A549 (cell line): ENCODE measurements at regions not wholly inside any gene's neighbourhood (a gene's known extent, or its start where the extent isn't known, plus 50 kb on each side); places are given as distances from the start of the nearest gene placed in this dataset.

ENCODE experiments used
- ATAC-seq, 2 experiments: fragments of 200-7000 bp in 1 of 2; fragments of >200 bp in 1 of 2; cut with Nextera tagmentation in 1 of 2; cut with Tn5 transposase in 1 of 2; 3 replicates each; pipeline versions ENCODE4 v1.8.0 to v1.9.1; 2018 to 2020; ENCODE audit warnings: mild to moderate bottlenecking in 1 of 2, moderate library complexity in 1 of 2
- CTCF ChIA-PET: fragments of 300-600 bp; sonication (Branson Sonifier 250); formaldehyde crosslinking; extraction: SDS; loops from one replicate; lab custom pipeline; 2021; ENCODE audit warnings: antibody characterized with exemption, inconsistent platforms; lab: Yijun Ruan, JAX
- POLR2A ChIA-PET: fragments of 350-600 bp; formaldehyde crosslinking; extraction: SDS; loops from one replicate; lab custom pipeline; 2021; ENCODE audit warnings: antibody characterized with exemption, inconsistent platforms; lab: Yijun Ruan, JAX
- DNase-seq, 2 experiments: peaks; one replicate each; pipeline versions ENCODE4 v3.0.0 to v3.0.0-alpha.2; 2011 to 2016; ENCODE audit warnings: low read depth in 1 of 2, low spot score in 1 of 2
- FAIRE-seq: peaks from 2 replicates; lab custom pipeline; 2011; peaks lifted over from hg19 to GRCh38; lab: Jason Lieb, UNC
- H3K27ac ChIP-seq, 2 experiments: fragments of >200 bp; sonication (Bioruptor Twin); formaldehyde crosslinking; 3 replicates each; pipeline ENCODE4 v1.5.1; 2016 to 2017
- H3K4me1 ChIP-seq: fragments of >200 bp; sonication (Bioruptor Twin); formaldehyde crosslinking; 3 replicates; pipeline ENCODE4 v1.6.1; 2016
- H3K4me2 ChIP-seq: fragments of >200 bp; sonication (Bioruptor Twin); formaldehyde crosslinking; 3 replicates; pipeline ENCODE4 v1.6.1; 2016
- H3K4me3 ChIP-seq: fragments of >200 bp; sonication (Bioruptor Twin); formaldehyde crosslinking; 3 replicates; pipeline ENCODE4 v1.5.1; 2016
- H3K9me3 ChIP-seq: fragments of >200 bp; sonication (Bioruptor Twin); formaldehyde crosslinking; 3 replicates; pipeline ENCODE4 v1.6.1; 2016
- CBX8 ChIP-seq: fragments of 200-600 bp; sonication (generic); IDR thresholded peaks from 2 replicates; pipeline ENCODE4 v1.6.1; 2016
- CHD2 ChIP-seq: fragments of 150-350 bp; IDR thresholded peaks from 2 replicates; pipeline ENCODE4 v1.6.1; 2014; ENCODE audit warnings: low read length; ENCODE audit not compliant: partially characterized antibody
- CHD4 ChIP-seq: fragments of 200-600 bp; sonication (generic); IDR thresholded peaks from 2 replicates; pipeline ENCODE4 v1.6.1; 2016; ENCODE audit warnings: antibody characterized with exemption, mild to moderate bottlenecking, borderline replicate concordance
- EP300 ChIP-seq, 2 experiments: fragments of >200 bp; sonication (Bioruptor Twin); formaldehyde crosslinking; IDR thresholded peaks; 2 replicates in 1 of 2; 3 replicates in 1 of 2; pipeline ENCODE4 v1.6.1; 2016 to 2017
- FOSB ChIP-seq: fragments of 250-450 bp; sonication (Bioruptor Pico); IDR thresholded peaks from 2 replicates; pipeline ENCODE4 v1.5.0; 2020; ENCODE audit warnings: mild to moderate bottlenecking, moderate library complexity
- HOXA7 ChIP-seq: fragments of 250-450 bp; sonication (Bioruptor Pico); IDR thresholded peaks from 2 replicates; pipeline ENCODE4 v1.5.0; 2020; ENCODE audit warnings: mild to moderate bottlenecking, moderate library complexity
- JUNB ChIP-seq: fragments of >200 bp; sonication (Bioruptor Twin); formaldehyde crosslinking; IDR thresholded peaks from 2 replicates; pipeline ENCODE4 v1.6.1; 2016
- KDM5A ChIP-seq: fragments of 200-600 bp; sonication (generic); IDR thresholded peaks from 2 replicates; pipeline ENCODE4 v1.6.1; 2016; ENCODE audit warnings: antibody characterized with exemption, mild to moderate bottlenecking
- MAZ ChIP-seq: fragments of 150-350 bp; IDR thresholded peaks from 2 replicates; pipeline ENCODE4 v1.6.1; 2014; ENCODE audit warnings: antibody characterized with exemption, low read depth, low read length, borderline replicate concordance
- NFE2L2 ChIP-seq: fragments of 150-350 bp; conservative IDR thresholded peaks from 2 replicates; pipeline ENCODE4 v1.6.1; 2014; ENCODE audit warnings: low read length
- PHF8 ChIP-seq: fragments of 200-600 bp; sonication (generic); IDR thresholded peaks from 2 replicates; pipeline ENCODE4 v1.6.1; 2016; ENCODE audit warnings: low read depth, mild to moderate bottlenecking, antibody characterized with exemption, moderate library complexity, borderline replicate concordance
- RNF2 ChIP-seq: fragments of 200-600 bp; sonication (generic); IDR thresholded peaks from 2 replicates; pipeline ENCODE4 v1.6.1; 2016; ENCODE audit warnings: low read depth, mild to moderate bottlenecking, antibody characterized with exemption, moderate library complexity, borderline replicate concordance
- SREBF2 ChIP-seq: fragments of 450-650 bp; IDR thresholded peaks from 2 replicates; pipeline ENCODE4 v1.6.1; 2014; ENCODE audit warnings: mild to moderate bottlenecking, moderate library complexity
- ZNF302 ChIP-seq: fragments of 250-450 bp; sonication (Bioruptor Pico); IDR thresholded peaks from 2 replicates; pipeline ENCODE4 v1.9.0; 2021; ENCODE audit warnings: inconsistent platforms, mild to moderate bottlenecking, moderate library complexity
- ZSCAN20 ChIP-seq: fragments of 250-450 bp; sonication (Bioruptor Pico); IDR thresholded peaks from 2 replicates; pipeline ENCODE4 v1.8.0; 2022; ENCODE audit warnings: mild to moderate bottlenecking, moderate library complexity
- WGBS: methylation state at CpG from one replicate; pipeline ENCODE4 v1.1.6; 2017; ENCODE audit errors: missing lambda C conversion rate; 5-methylcytosine and 5-hydroxymethylcytosine counted together
- TF ChIP-seq, protein P1 (sequence below): fragments of 450-650 bp; IDR thresholded peaks from 2 replicates; pipeline ENCODE4 v1.6.1; 2014; ENCODE audit warnings: antibody characterized with exemption
- TF ChIP-seq, protein P2 (sequence below): fragments of >200 bp; sonication (Bioruptor Twin); formaldehyde crosslinking; IDR thresholded peaks from 2 replicates; pipeline ENCODE4 v1.6.1; 2016
- TF ChIP-seq, protein P3 (sequence below): IDR thresholded peaks from 2 replicates; pipeline ENCODE4 v1.6.1; 2012
- TF ChIP-seq, protein P4 (sequence below): fragments of 150-350 bp; IDR thresholded peaks from 2 replicates; pipeline ENCODE4 v1.6.1; 2014; ENCODE audit warnings: low read depth, mild to moderate bottlenecking, low read length
- TF ChIP-seq, protein P5 (sequence below): fragments of 200-600 bp; sonication (generic); IDR thresholded peaks from 2 replicates; pipeline ENCODE4 v1.6.1; 2016; ENCODE audit warnings: antibody characterized with exemption, mild to moderate bottlenecking, moderate library complexity

DNA sequence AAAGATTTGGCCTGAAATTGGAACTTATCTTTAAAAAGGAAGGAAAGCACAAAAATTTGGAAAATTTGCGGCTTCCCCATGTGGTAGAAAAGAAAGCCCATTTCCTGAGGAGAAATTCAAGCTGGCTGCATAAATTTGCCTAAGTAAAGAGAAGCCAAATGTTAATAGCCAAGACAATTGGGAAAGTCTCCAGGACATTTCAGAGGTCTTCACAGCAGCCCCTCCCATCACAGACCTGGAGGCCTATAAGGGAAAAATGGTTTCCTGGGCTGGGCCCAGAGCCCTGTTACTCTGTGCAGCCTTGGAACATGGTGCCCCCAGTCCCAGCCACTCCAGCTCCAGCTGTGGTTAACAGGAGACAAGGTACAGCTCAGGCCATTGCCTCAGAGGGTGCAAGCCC lies 736.5 kb downstream of the HACE1 start:
- Histone ChIP-seq H3K4me1 (no peaks in the 10 kb centered on the region), H3K4me2 (no peak overlapping the region), H3K9me3 (no peaks in the 10 kb centered on the region), H3K4me3 (no peak overlapping the region), H3K27ac (no peak overlapping the region)
- TF ChIP-seq, protein P1, sequence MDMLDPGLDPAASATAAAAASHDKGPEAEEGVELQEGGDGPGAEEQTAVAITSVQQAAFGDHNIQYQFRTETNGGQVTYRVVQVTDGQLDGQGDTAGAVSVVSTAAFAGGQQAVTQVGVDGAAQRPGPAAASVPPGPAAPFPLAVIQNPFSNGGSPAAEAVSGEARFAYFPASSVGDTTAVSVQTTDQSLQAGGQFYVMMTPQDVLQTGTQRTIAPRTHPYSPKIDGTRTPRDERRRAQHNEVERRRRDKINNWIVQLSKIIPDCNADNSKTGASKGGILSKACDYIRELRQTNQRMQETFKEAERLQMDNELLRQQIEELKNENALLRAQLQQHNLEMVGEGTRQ, result no peak
- no peak for TF ChIP-seq RNF2
- no peak for TF ChIP-seq JUNB
- TF ChIP-seq PHF8, result no peak
- TF ChIP-seq, protein P2, sequence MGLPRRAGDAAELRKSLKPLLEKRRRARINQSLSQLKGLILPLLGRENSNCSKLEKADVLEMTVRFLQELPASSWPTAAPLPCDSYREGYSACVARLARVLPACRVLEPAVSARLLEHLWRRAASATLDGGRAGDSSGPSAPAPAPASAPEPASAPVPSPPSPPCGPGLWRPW, result no peak
- no peak for TF ChIP-seq EP300 (IDR thresholded peaks at IDR 0.05)
- 0% methylated on average over 1 of the region's 1 CpG for WGBS
- FAIRE-seq (no peak), DNase-seq (no peak), ATAC-seq (no peak)
- ChIA-PET POLR2A (no interaction called here), CTCF (no interaction called here)

DNA sequence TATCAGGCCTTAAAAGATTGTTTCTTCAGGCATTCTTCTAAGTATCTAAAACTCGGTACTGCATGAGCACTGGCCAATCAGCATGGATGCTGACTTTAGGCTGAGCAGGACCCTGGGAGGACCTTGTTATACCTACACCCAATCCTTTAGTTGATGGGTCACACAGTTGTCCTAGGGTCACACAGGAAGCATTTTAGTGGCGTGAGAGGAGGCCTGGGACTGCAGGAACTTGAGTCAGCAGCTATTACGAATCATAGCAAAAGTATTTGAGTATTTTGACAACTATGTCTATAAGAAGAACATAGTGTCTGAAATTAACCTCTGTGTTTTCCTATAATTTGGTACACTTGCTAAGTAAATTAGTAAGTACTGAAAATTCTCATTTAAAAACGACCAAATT lies 741.4 kb downstream of the HACE1 start:
- no peaks in the 10 kb centered on the region for H3K9me3 ChIP-seq
- no peak overlapping the region for H3K4me2 ChIP-seq
- 0% methylated on average over 4 of the region's 4 CpGs for WGBS
- ATAC-seq (no peak), FAIRE-seq (no peak), DNase-seq (no peak)
- H3K4me3 ChIP-seq, result no peak overlapping the region
- H3K4me1 ChIP-seq, result no peaks in the 10 kb centered on the region
- ChIA-PET CTCF (no interaction called here), POLR2A (no interaction called here)
- H3K27ac ChIP-seq, result no peak overlapping the region
- TF ChIP-seq SREBF2, result no peak
- no peak for TF ChIP-seq ZNF302
- no peak for TF ChIP-seq MAZ
- TF ChIP-seq, protein P3, sequence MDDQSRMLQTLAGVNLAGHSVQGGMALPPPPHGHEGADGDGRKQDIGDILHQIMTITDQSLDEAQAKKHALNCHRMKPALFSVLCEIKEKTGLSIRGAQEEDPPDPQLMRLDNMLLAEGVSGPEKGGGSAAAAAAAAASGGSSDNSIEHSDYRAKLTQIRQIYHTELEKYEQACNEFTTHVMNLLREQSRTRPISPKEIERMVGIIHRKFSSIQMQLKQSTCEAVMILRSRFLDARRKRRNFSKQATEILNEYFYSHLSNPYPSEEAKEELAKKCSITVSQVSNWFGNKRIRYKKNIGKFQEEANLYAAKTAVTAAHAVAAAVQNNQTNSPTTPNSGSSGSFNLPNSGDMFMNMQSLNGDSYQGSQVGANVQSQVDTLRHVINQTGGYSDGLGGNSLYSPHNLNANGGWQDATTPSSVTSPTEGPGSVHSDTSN, result no peak
- TF ChIP-seq, protein P1, result no peak
- TF ChIP-seq, protein P4, sequence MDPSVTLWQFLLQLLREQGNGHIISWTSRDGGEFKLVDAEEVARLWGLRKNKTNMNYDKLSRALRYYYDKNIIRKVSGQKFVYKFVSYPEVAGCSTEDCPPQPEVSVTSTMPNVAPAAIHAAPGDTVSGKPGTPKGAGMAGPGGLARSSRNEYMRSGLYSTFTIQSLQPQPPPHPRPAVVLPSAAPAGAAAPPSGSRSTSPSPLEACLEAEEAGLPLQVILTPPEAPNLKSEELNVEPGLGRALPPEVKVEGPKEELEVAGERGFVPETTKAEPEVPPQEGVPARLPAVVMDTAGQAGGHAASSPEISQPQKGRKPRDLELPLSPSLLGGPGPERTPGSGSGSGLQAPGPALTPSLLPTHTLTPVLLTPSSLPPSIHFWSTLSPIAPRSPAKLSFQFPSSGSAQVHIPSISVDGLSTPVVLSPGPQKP, result no peak
- no peak for TF ChIP-seq KDM5A
- no peak for TF ChIP-seq CBX8
- TF ChIP-seq FOSB (CRISPR knock-in tag), result no peak
- TF ChIP-seq CHD2, result no peak
- no peak for TF ChIP-seq CHD4
- TF ChIP-seq NFE2L2, result no peak
- no peak for TF ChIP-seq HOXA7 (CRISPR knock-in tag)
- TF ChIP-seq, protein P5, sequence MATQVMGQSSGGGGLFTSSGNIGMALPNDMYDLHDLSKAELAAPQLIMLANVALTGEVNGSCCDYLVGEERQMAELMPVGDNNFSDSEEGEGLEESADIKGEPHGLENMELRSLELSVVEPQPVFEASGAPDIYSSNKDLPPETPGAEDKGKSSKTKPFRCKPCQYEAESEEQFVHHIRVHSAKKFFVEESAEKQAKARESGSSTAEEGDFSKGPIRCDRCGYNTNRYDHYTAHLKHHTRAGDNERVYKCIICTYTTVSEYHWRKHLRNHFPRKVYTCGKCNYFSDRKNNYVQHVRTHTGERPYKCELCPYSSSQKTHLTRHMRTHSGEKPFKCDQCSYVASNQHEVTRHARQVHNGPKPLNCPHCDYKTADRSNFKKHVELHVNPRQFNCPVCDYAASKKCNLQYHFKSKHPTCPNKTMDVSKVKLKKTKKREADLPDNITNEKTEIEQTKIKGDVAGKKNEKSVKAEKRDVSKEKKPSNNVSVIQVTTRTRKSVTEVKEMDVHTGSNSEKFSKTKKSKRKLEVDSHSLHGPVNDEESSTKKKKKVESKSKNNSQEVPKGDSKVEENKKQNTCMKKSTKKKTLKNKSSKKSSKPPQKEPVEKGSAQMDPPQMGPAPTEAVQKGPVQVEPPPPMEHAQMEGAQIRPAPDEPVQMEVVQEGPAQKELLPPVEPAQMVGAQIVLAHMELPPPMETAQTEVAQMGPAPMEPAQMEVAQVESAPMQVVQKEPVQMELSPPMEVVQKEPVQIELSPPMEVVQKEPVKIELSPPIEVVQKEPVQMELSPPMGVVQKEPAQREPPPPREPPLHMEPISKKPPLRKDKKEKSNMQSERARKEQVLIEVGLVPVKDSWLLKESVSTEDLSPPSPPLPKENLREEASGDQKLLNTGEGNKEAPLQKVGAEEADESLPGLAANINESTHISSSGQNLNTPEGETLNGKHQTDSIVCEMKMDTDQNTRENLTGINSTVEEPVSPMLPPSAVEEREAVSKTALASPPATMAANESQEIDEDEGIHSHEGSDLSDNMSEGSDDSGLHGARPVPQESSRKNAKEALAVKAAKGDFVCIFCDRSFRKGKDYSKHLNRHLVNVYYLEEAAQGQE, result no peak
- no peak for TF ChIP-seq ZSCAN20 (CRISPR knock-in tag)
